ENCODE measurements at regions not wholly inside any gene's neighbourhood (a gene's known extent, or its start where the extent isn't known, plus 50 kb on each side); places are given as distances from the start of the nearest gene placed in this dataset.

- Histone ChIP-seq H3K27ac (ENCODE audit: low read length) (no peak overlapping the region), H3K4me3 (ENCODE audit: low read length in 2 of 2) (no peak overlapping the region), H3K9me3 (ENCODE audit: control insufficient read depth in 2 of 2, low read length in 2 of 2) (no peaks in the 10 kb centered on the region), H3K27me3 (ENCODE audit: control insufficient read depth in 1 of 2, insufficient read depth in 2 of 2, low read length in 2 of 2) (no peaks in the 10 kb centered on the region), H3K4me1 (ENCODE audit: control insufficient read depth, insufficient read depth, low read length) (no peaks in the 10 kb centered on the region), H3K36me3 (ENCODE audit: control insufficient read depth in 2 of 2, insufficient read depth in 2 of 2, low read length in 2 of 2) (no peaks in the 10 kb centered on the region), H3K9ac (ENCODE audit: low read length in 2 of 2) (no peak overlapping the region)
Measured at GRCh38 chr1:199545780-199546179, 481.7 kb upstream of the NR5A2 start.

GRCh38 chr1:199546323-199546722 is 481.2 kb upstream of the NR5A2 start:
- Histone ChIP-seq H3K9me3 (ENCODE audit: control insufficient read depth in 2 of 2, low read length in 2 of 2) (no peaks in the 10 kb centered on the region), H3K9ac (ENCODE audit: low read length in 2 of 2) (no peak overlapping the region), H3K27me3 (ENCODE audit: control insufficient read depth in 1 of 2, insufficient read depth in 2 of 2, low read length in 2 of 2) (no peaks in the 10 kb centered on the region), H3K27ac (ENCODE audit: low read length) (no peak overlapping the region), H3K4me1 (ENCODE audit: control insufficient read depth, insufficient read depth, low read length) (no peaks in the 10 kb centered on the region), H3K36me3 (ENCODE audit: control insufficient read depth in 2 of 2, insufficient read depth in 2 of 2, low read length in 2 of 2) (no peaks in the 10 kb centered on the region), H3K4me3 (ENCODE audit: low read length in 2 of 2) (no peak overlapping the region)

GRCh38 chr1:199549421-199549820 is 478.1 kb upstream of the NR5A2 start:
- Histone ChIP-seq H3K9me3 (ENCODE audit: control insufficient read depth in 2 of 2, low read length in 2 of 2) (no peaks in the 10 kb centered on the region), H3K36me3 (ENCODE audit: control insufficient read depth in 2 of 2, insufficient read depth in 2 of 2, low read length in 2 of 2) (no peaks in the 10 kb centered on the region)

GRCh38 chr1:199550199-199551065 is 477.1 kb upstream of the NR5A2 start:
- no peaks in the 10 kb centered on the region for H3K4me1 ChIP-seq (ENCODE audit: control insufficient read depth, insufficient read depth, low read length)
- no peaks in the 10 kb centered on the region for H3K36me3 ChIP-seq (ENCODE audit: control insufficient read depth in 2 of 2, insufficient read depth in 2 of 2, low read length in 2 of 2)
- no peak overlapping the region for H3K27ac ChIP-seq (ENCODE audit: low read length)
- H3K4me3 ChIP-seq (ENCODE audit: low read length in 2 of 2), result no peak overlapping the region
- no peaks in the 10 kb centered on the region for H3K9me3 ChIP-seq (ENCODE audit: control insufficient read depth in 2 of 2, low read length in 2 of 2)
- no peaks in the 10 kb centered on the region for H3K27me3 ChIP-seq (ENCODE audit: control insufficient read depth in 1 of 2, insufficient read depth in 2 of 2, low read length in 2 of 2)
- H3K9ac ChIP-seq (ENCODE audit: low read length in 2 of 2), result no peak overlapping the region

More at GRCh38 chr1:199549421-199549820, 478.1 kb upstream of the NR5A2 start:
- H3K27ac ChIP-seq (ENCODE audit: low read length), result no peak overlapping the region
- no peaks in the 10 kb centered on the region for H3K27me3 ChIP-seq (ENCODE audit: control insufficient read depth in 1 of 2, insufficient read depth in 2 of 2, low read length in 2 of 2)
- no peak overlapping the region for H3K9ac ChIP-seq (ENCODE audit: low read length in 2 of 2)
- H3K4me1 ChIP-seq (ENCODE audit: control insufficient read depth, insufficient read depth, low read length), result no peaks in the 10 kb centered on the region
- no peak overlapping the region for H3K4me3 ChIP-seq (ENCODE audit: low read length in 2 of 2)

GRCh38 chr1:199551967-199552565 is 475.4 kb upstream of the NR5A2 start:
- no peaks in the 10 kb centered on the region for H3K36me3 ChIP-seq (ENCODE audit: control insufficient read depth in 2 of 2, insufficient read depth in 2 of 2, low read length in 2 of 2)
- no peak overlapping the region for H3K9ac ChIP-seq (ENCODE audit: low read length in 2 of 2)
- no peaks in the 10 kb centered on the region for H3K4me1 ChIP-seq (ENCODE audit: control insufficient read depth, insufficient read depth, low read length)
- H3K27ac ChIP-seq (ENCODE audit: low read length), result no peak overlapping the region
- no peaks in the 10 kb centered on the region for H3K9me3 ChIP-seq (ENCODE audit: control insufficient read depth in 2 of 2, low read length in 2 of 2)
- no peak overlapping the region for H3K4me3 ChIP-seq (ENCODE audit: low read length in 2 of 2)
- H3K27me3 ChIP-seq (ENCODE audit: control insufficient read depth in 1 of 2, insufficient read depth in 2 of 2, low read length in 2 of 2), result no peaks in the 10 kb centered on the region

GRCh38 chr1:199553104-199553503 is 474.4 kb upstream of the NR5A2 start:
- Histone ChIP-seq H3K4me1 (ENCODE audit: control insufficient read depth, insufficient read depth, low read length) (no peaks in the 10 kb centered on the region), H3K36me3 (ENCODE audit: control insufficient read depth in 2 of 2, insufficient read depth in 2 of 2, low read length in 2 of 2) (no peaks in the 10 kb centered on the region), H3K9ac (ENCODE audit: low read length in 2 of 2) (no peak overlapping the region), H3K9me3 (ENCODE audit: control insufficient read depth in 2 of 2, low read length in 2 of 2) (no peaks in the 10 kb centered on the region), H3K4me3 (ENCODE audit: low read length in 2 of 2) (no peak overlapping the region), H3K27me3 (ENCODE audit: control insufficient read depth in 1 of 2, insufficient read depth in 2 of 2, low read length in 2 of 2) (no peaks in the 10 kb centered on the region), H3K27ac (ENCODE audit: low read length) (no peak overlapping the region)

GRCh38 chr1:199561334-199561733 is 466.2 kb upstream of the NR5A2 start:
- Histone ChIP-seq H3K4me1 (ENCODE audit: control insufficient read depth, insufficient read depth, low read length) (no peaks in the 10 kb centered on the region), H3K4me3 (ENCODE audit: low read length in 2 of 2) (no peak overlapping the region), H3K27ac (ENCODE audit: low read length) (no peak overlapping the region), H3K9ac (ENCODE audit: low read length in 2 of 2) (no peak overlapping the region), H3K27me3 (ENCODE audit: control insufficient read depth in 1 of 2, insufficient read depth in 2 of 2, low read length in 2 of 2) (no peaks in the 10 kb centered on the region), H3K36me3 (ENCODE audit: control insufficient read depth in 2 of 2, insufficient read depth in 2 of 2, low read length in 2 of 2) (no peaks in the 10 kb centered on the region), H3K9me3 (ENCODE audit: control insufficient read depth in 2 of 2, low read length in 2 of 2) (no peaks in the 10 kb centered on the region)

GRCh38 chr1:199573047-199573446 is 454.5 kb upstream of the NR5A2 start:
- H3K9ac ChIP-seq (ENCODE audit: low read length in 2 of 2), result no peak overlapping the region

GRCh38 chr1:199574950-199575349 is 452.6 kb upstream of the NR5A2 start:
- Histone ChIP-seq H3K27ac (ENCODE audit: low read length) (no peak overlapping the region), H3K4me1 (ENCODE audit: control insufficient read depth, insufficient read depth, low read length) (no peaks in the 10 kb centered on the region), H3K4me3 (ENCODE audit: low read length in 2 of 2) (no peak overlapping the region), H3K9ac (ENCODE audit: low read length in 2 of 2) (no peak overlapping the region), H3K9me3 (ENCODE audit: control insufficient read depth in 2 of 2, low read length in 2 of 2) (no peaks in the 10 kb centered on the region), H3K27me3 (ENCODE audit: control insufficient read depth in 1 of 2, insufficient read depth in 2 of 2, low read length in 2 of 2) (no peaks in the 10 kb centered on the region), H3K36me3 (ENCODE audit: control insufficient read depth in 2 of 2, insufficient read depth in 2 of 2, low read length in 2 of 2) (no peaks in the 10 kb centered on the region)

More at GRCh38 chr1:199573047-199573446, 454.5 kb upstream of the NR5A2 start:
- Histone ChIP-seq H3K4me3 (ENCODE audit: low read length in 2 of 2) (no peak overlapping the region), H3K27me3 (ENCODE audit: control insufficient read depth in 1 of 2, insufficient read depth in 2 of 2, low read length in 2 of 2) (no peaks in the 10 kb centered on the region), H3K9me3 (ENCODE audit: control insufficient read depth in 2 of 2, low read length in 2 of 2) (no peaks in the 10 kb centered on the region), H3K4me1 (ENCODE audit: control insufficient read depth, insufficient read depth, low read length) (no peaks in the 10 kb centered on the region), H3K36me3 (ENCODE audit: control insufficient read depth in 2 of 2, insufficient read depth in 2 of 2, low read length in 2 of 2) (no peaks in the 10 kb centered on the region), H3K27ac (ENCODE audit: low read length) (no peak overlapping the region)

GRCh38 chr1:199580300-199580699 is 447.2 kb upstream of the NR5A2 start:
- no peaks in the 10 kb centered on the region for H3K4me1 ChIP-seq (ENCODE audit: control insufficient read depth, insufficient read depth, low read length)
- H3K9ac ChIP-seq (ENCODE audit: low read length in 2 of 2), result no peak overlapping the region
- no peaks in the 10 kb centered on the region for H3K9me3 ChIP-seq (ENCODE audit: control insufficient read depth in 2 of 2, low read length in 2 of 2)
- H3K4me3 ChIP-seq (ENCODE audit: low read length in 2 of 2), result no peak overlapping the region
- no peaks in the 10 kb centered on the region for H3K27me3 ChIP-seq (ENCODE audit: control insufficient read depth in 1 of 2, insufficient read depth in 2 of 2, low read length in 2 of 2)
- no peak overlapping the region for H3K27ac ChIP-seq (ENCODE audit: low read length)
- no peaks in the 10 kb centered on the region for H3K36me3 ChIP-seq (ENCODE audit: control insufficient read depth in 2 of 2, insufficient read depth in 2 of 2, low read length in 2 of 2)

GRCh38 chr1:199585392-199585791 is 442.1 kb upstream of the NR5A2 start:
- H3K4me3 ChIP-seq (ENCODE audit: low read length in 2 of 2), result no peak overlapping the region
- no peaks in the 10 kb centered on the region for H3K36me3 ChIP-seq (ENCODE audit: control insufficient read depth in 2 of 2, insufficient read depth in 2 of 2, low read length in 2 of 2)
- H3K4me1 ChIP-seq (ENCODE audit: control insufficient read depth, insufficient read depth, low read length), result no peaks in the 10 kb centered on the region
- no peak overlapping the region for H3K27ac ChIP-seq (ENCODE audit: low read length)
- H3K27me3 ChIP-seq (ENCODE audit: control insufficient read depth in 1 of 2, insufficient read depth in 2 of 2, low read length in 2 of 2), result no peaks in the 10 kb centered on the region
- H3K9ac ChIP-seq (ENCODE audit: low read length in 2 of 2), result no peak overlapping the region
- no peaks in the 10 kb centered on the region for H3K9me3 ChIP-seq (ENCODE audit: control insufficient read depth in 2 of 2, low read length in 2 of 2)

All from stomach smooth muscle (tissue), 2 donors.